ENCODE measurements at regions not wholly inside any gene's neighbourhood (a gene's known extent, or its start where the extent isn't known, plus 50 kb on each side); places are given as distances from the start of the nearest gene placed in this dataset.

DNA sequence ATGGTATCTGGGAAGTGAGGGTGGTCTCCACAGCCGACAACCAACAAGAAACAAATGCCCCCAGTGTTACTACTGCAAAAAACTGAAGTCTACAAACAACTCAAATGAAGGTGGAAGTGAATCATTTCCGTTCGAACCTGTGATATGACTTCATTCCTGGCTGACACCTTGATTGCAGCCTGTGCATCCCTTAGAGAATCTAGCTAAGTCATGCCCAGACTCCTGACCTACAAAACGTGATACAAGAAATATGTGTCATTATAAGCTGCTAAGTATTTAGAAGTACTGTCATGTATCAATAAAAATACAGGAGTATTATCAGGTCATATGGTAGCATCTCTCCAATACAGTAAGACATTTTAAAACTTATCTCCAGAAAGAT, 959.7 kb upstream of the LCORL start:
- no peaks in the 10 kb centered on the region for H3K4me1 Mint-ChIP-seq
- H3K4me3 Mint-ChIP-seq = no peak overlapping the region
- H3K27me3 Mint-ChIP-seq (ENCODE audit: low read depth in 3 of 3) = peaks cover 0 to 2% (median 0%) of the 10 kb centered on the region in 3 donors
- H3K27ac Mint-ChIP-seq = no peak overlapping the region
- H3K9me3 Mint-ChIP-seq = peaks cover 4 to 36% (median 18%) of the 10 kb centered on the region in 6 donors
- DNase-seq = no peak
- peaks cover 0 to 9% (median 0%) of the 10 kb centered on the region in 3 donors for H3K36me3 Mint-ChIP-seq

DNA sequence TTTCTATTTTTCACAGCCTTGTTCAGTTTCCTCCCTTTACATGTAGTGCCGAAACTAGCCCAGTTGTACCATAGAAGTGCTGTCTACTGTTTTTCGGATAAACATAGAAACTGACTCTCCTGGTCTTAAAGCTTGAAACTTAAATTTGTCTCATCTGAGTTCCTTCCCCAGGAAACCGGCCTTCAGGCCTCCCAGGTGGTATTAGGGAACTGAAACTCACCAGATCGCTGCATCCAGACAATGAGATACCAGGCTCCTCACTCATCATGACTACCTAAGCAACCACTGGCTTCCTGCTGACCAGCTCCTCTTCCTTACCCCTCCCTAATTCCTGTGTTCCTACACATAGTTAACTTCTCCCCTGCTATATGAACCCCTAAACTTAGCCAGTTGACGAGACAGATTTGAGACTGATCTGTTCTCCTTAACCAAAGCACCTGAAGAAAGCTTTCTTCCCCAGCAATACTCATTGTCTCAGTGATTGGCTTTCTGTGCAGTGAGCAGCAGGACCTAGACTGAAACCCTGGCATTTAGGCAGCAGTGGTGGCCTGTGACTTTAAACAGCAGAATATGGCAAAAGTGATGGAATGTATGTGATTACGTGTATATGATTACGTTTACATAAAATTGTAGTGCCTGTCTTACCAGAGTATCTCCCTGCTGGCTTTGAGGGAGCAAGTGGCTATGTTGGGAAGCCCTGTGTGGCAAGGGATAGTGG, 959.1 kb upstream of the LCORL start:
- no peak overlapping the region for H3K27ac Mint-ChIP-seq
- no peak for DNase-seq
- H3K27me3 Mint-ChIP-seq (ENCODE audit: low read depth in 3 of 3) = peaks cover 0 to 2% (median 0%) of the 10 kb centered on the region in 3 donors
- H3K9me3 Mint-ChIP-seq = peaks cover 4 to 36% (median 17%) of the 10 kb centered on the region in 6 donors
- H3K4me3 Mint-ChIP-seq = no peak overlapping the region
- peaks cover 0 to 9% (median 0%) of the 10 kb centered on the region in 3 donors for H3K36me3 Mint-ChIP-seq
- no peaks in the 10 kb centered on the region for H3K4me1 Mint-ChIP-seq

DNA sequence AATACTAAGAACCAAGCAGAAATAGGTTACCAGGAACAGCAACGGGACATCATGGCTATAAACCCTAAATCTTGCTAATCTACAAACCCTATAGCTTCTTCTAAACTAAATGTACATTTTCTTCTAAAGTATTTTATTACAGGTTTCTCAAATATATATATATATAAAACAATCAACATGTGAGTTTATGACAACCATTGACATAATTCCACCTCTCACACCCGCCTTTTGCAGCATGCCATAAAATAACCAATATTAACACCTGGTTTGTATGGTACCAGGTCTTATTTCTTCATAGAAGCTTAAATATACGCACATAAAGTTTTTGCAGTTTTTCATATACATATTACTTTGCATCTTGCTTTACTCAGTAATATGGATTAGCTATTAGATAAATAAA, 955.3 kb upstream of the LCORL start:
- Mint-ChIP-seq H3K4me3 (no peak overlapping the region), H3K4me1 (no peaks in the 10 kb centered on the region), H3K27ac (no peak overlapping the region), H3K27me3 (ENCODE audit: low read depth in 3 of 3) (peaks cover 0 to 2% (median 0%) of the 10 kb centered on the region in 3 donors), H3K36me3 (peaks cover 0 to 5% (median 0%) of the 10 kb centered on the region in 3 donors), H3K9me3 (peaks cover 7 to 30% (median 11%) of the 10 kb centered on the region in 6 donors)
- no peak for DNase-seq

GRCh38 chr4:18975916-18976808, 954.6 kb upstream of the LCORL start:
- Mint-ChIP-seq H3K9me3 (peaks cover 5 to 28% (median 11%) of the 10 kb centered on the region in 6 donors), H3K4me3 (no peak overlapping the region), H3K4me1 (no peaks in the 10 kb centered on the region), H3K27me3 (ENCODE audit: low read depth in 3 of 3) (peaks cover 0 to 2% (median 0%) of the 10 kb centered on the region in 3 donors), H3K27ac (no peak overlapping the region), H3K36me3 (peaks cover 0 to 5% (median 0%) of the 10 kb centered on the region in 3 donors)
- DNase-seq = no peak

DNA sequence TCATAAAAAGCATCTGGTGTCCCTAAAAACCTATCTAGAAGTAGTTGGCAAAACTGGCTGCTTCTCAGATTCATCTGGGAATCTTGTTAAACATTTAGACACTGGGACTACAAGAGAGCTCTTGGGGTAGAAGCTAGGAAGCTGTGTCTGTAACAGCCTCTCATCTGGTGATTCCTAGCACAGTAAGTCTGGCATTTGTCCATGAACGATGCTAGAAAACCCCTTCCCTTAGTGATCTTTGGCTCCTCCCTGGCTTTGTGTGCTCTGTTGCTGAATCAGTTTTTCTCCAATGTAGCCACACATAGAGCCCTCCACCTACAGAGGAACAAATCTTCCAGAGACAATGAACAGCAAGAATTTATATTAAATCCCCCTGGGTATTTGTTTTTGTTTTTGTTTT, 951.7 kb upstream of the LCORL start:
- Mint-ChIP-seq H3K4me3 (no peak overlapping the region), H3K36me3 (no peaks in the 10 kb centered on the region), H3K4me1 (no peaks in the 10 kb centered on the region), H3K27me3 (ENCODE audit: low read depth in 3 of 3) (no peaks in the 10 kb centered on the region), H3K27ac (no peak overlapping the region), H3K9me3 (peaks cover 0 to 42% (median 6%) of the 10 kb centered on the region in 6 donors)
- DNase-seq = no peak

GRCh38 chr4:18961879-18962278, 940.3 kb upstream of the LCORL start:
- Mint-ChIP-seq H3K27ac (no peak overlapping the region), H3K9me3 (peaks cover 16 to 43% (median 27%) of the 10 kb centered on the region in 6 donors), H3K36me3 (peaks cover 0 to 4% (median 0%) of the 10 kb centered on the region in 3 donors), H3K4me3 (no peak overlapping the region), H3K27me3 (ENCODE audit: low read depth in 3 of 3) (no peaks in the 10 kb centered on the region), H3K4me1 (no peaks in the 10 kb centered on the region)
- no peak for DNase-seq

- H3K4me1 Mint-ChIP-seq = no peaks in the 10 kb centered on the region
- H3K36me3 Mint-ChIP-seq = peaks cover 0 to 4% (median 0%) of the 10 kb centered on the region in 3 donors
- no peak overlapping the region for H3K4me3 Mint-ChIP-seq
- DNase-seq = no peak
- peaks cover 0 to under 1% (median 0%) of the 10 kb centered on the region in 3 donors for H3K27me3 Mint-ChIP-seq (ENCODE audit: low read depth in 3 of 3)
- H3K27ac Mint-ChIP-seq = no peak overlapping the region
- peaks cover 19 to 49% (median 29%) of the 10 kb centered on the region in 6 donors for H3K9me3 Mint-ChIP-seq
Measured at GRCh38 chr4:18961266-18961665, 939.7 kb upstream of the LCORL start.

- Mint-ChIP-seq H3K27me3 (ENCODE audit: low read depth in 3 of 3) (peaks cover 0 to 2% (median 0%) of the 10 kb centered on the region in 3 donors), H3K4me3 (no peak overlapping the region), H3K27ac (no peak overlapping the region), H3K36me3 (peaks cover 0 to 4% (median 0%) of the 10 kb centered on the region in 3 donors), H3K9me3 (peaks cover 13 to 62% (median 30%) of the 10 kb centered on the region in 6 donors), H3K4me1 (no peaks in the 10 kb centered on the region)
- no peak for DNase-seq
Measured at GRCh38 chr4:18957716-18958115, 936.2 kb upstream of the LCORL start.

DNA sequence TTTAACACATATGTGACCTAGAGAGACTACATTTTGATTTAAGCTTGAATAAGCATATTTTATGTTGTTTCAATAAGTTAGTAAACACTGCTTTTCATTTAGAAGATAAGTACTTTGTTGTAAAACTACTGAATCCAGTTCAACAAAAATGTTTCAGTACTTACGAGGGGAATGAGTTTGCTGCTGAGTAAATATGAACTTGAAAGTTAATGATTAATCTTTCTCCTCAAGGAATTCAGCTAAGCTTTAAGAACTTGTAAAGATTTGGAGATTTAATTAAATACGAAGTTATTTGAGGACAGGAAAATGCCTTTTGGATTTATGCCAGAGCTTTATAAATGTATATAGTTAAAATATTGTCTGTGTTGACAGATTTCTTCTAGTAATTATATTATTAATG, 933.0 kb upstream of the LCORL start:
- Mint-ChIP-seq H3K4me1 (no peaks in the 10 kb centered on the region), H3K4me3 (no peak overlapping the region), H3K9me3 (peaks cover 8 to 49% (median 25%) of the 10 kb centered on the region in 6 donors), H3K36me3 (no peaks in the 10 kb centered on the region), H3K27me3 (ENCODE audit: low read depth in 3 of 3) (peaks cover 0 to 4% (median 0%) of the 10 kb centered on the region in 3 donors), H3K27ac (no peak overlapping the region)
- no peak for DNase-seq

- DNase-seq = no peak
- no peaks in the 10 kb centered on the region for H3K4me1 Mint-ChIP-seq
- H3K4me3 Mint-ChIP-seq = no peak overlapping the region
- no peaks in the 10 kb centered on the region for H3K36me3 Mint-ChIP-seq
- peaks cover 5 to 42% (median 24%) of the 10 kb centered on the region in 6 donors for H3K9me3 Mint-ChIP-seq
- H3K27me3 Mint-ChIP-seq (ENCODE audit: low read depth in 3 of 3) = peaks cover 0 to 4% (median 0%) of the 10 kb centered on the region in 3 donors
- H3K27ac Mint-ChIP-seq = no peak overlapping the region
Measured at GRCh38 chr4:18953613-18954012, 932.1 kb upstream of the LCORL start.

- H3K4me1 Mint-ChIP-seq = no peaks in the 10 kb centered on the region
- H3K4me3 Mint-ChIP-seq = no peak overlapping the region
- no peak for DNase-seq
- peaks cover 0 to 3% (median 0%) of the 10 kb centered on the region in 3 donors for H3K27me3 Mint-ChIP-seq (ENCODE audit: low read depth in 3 of 3)
- H3K36me3 Mint-ChIP-seq = no peaks in the 10 kb centered on the region
- H3K9me3 Mint-ChIP-seq = peaks cover 9 to 34% (median 21%) of the 10 kb centered on the region in 6 donors
- no peak overlapping the region for H3K27ac Mint-ChIP-seq
Measured at GRCh38 chr4:18945464-18945863, 923.9 kb upstream of the LCORL start.

- Mint-ChIP-seq H3K4me3 (no peak overlapping the region), H3K27ac (no peak overlapping the region), H3K4me1 (no peaks in the 10 kb centered on the region), H3K36me3 (no peaks in the 10 kb centered on the region), H3K27me3 (ENCODE audit: low read depth in 3 of 3) (peaks cover 0 to 2% (median 0%) of the 10 kb centered on the region in 3 donors), H3K9me3 (peaks cover 12 to 45% (median 22%) of the 10 kb centered on the region in 6 donors)
- DNase-seq = no peak
Measured at GRCh38 chr4:18942874-18943273, 921.3 kb upstream of the LCORL start.

- no peaks in the 10 kb centered on the region for H3K36me3 Mint-ChIP-seq
- DNase-seq = no peak
- H3K4me3 Mint-ChIP-seq = no peak overlapping the region
- no peaks in the 10 kb centered on the region for H3K4me1 Mint-ChIP-seq
- no peak overlapping the region for H3K27ac Mint-ChIP-seq
- peaks cover 18 to 68% (median 31%) of the 10 kb centered on the region in 6 donors for H3K9me3 Mint-ChIP-seq
- peaks cover 0 to 2% (median 0%) of the 10 kb centered on the region in 3 donors for H3K27me3 Mint-ChIP-seq (ENCODE audit: low read depth in 3 of 3)
Measured at GRCh38 chr4:18938343-18939099, 917.0 kb upstream of the LCORL start.

Data from immature natural killer cell (primary cell).